GM12872 (cell line): ENCODE measurements at regions not wholly inside any gene's neighbourhood (a gene's known extent, or its start where the extent isn't known, plus 50 kb on each side); places are given as distances from the start of the nearest gene placed in this dataset.

Experiments
- TF ChIP-seq, protein P1 (sequence below): IDR thresholded peaks from 3 replicates; pipeline ENCODE4 v1.5.1; 2011; ENCODE audit warnings: low read depth, mild to moderate bottlenecking, low read length, moderate library complexity; ENCODE audit not compliant: insufficient read depth

DNA sequence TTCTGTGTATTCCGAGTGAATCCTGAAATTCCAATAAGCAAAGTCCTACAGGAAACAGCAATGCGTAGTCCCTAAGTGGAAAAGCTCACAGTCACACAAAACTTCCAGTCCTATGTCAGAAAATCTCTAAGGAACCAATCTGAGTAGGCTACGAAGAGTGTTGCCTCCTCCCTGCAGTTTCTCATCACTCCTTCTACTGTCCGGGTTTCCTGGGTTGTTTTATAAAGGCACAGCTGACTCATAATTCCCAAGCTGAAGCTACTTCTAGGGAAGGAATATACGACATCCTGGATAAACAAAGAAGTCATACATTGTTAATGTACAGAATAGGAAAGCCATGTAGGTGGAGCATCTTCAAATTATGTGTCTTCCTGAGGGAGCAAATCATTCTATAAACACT is 65.7 kb upstream of the RGMA start:
- TF ChIP-seq, protein P1, sequence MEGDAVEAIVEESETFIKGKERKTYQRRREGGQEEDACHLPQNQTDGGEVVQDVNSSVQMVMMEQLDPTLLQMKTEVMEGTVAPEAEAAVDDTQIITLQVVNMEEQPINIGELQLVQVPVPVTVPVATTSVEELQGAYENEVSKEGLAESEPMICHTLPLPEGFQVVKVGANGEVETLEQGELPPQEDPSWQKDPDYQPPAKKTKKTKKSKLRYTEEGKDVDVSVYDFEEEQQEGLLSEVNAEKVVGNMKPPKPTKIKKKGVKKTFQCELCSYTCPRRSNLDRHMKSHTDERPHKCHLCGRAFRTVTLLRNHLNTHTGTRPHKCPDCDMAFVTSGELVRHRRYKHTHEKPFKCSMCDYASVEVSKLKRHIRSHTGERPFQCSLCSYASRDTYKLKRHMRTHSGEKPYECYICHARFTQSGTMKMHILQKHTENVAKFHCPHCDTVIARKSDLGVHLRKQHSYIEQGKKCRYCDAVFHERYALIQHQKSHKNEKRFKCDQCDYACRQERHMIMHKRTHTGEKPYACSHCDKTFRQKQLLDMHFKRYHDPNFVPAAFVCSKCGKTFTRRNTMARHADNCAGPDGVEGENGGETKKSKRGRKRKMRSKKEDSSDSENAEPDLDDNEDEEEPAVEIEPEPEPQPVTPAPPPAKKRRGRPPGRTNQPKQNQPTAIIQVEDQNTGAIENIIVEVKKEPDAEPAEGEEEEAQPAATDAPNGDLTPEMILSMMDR = no peak

DNA sequence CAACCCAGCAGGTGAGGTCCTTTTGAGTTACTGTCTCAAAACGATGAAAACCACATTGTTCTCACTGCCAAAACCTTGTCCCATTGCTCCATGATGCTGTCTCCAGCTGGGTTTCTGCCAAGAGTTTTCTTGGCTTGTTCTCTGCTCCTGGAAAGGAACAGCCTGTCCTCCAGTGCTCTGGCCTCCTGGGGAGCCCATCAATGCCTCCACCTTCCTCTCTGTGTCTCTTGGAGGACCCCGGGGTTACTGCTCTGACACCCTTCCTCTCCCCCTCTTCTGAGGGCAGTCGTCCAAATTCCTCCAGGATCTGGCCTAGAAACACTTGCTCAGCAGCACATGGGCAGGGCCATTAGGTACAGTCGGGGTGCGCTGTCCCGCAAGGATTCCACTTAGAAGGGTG is 63.9 kb upstream of the RGMA start:
- TF ChIP-seq, protein P1 = no peak

DNA sequence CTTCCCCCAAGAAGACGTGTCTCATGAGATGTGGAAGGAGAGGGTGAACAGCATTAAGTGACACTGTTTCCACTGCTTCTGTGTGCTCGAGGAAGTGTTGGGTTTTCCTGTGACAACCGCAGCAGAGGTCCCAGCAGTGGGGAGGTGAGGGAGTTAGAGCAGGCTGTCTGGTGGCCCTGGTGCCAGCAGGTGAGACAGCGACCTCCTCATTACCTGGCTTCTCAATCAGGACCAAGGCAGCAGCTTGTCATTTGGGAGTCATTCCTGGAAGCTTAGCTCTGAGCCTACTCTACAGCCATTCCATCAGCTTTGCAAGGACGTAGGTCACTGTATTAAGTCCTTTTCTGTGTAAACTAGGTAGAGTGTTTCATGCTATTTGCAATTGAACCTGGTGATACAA is 63.3 kb upstream of the RGMA start:
- TF ChIP-seq, protein P1 = no peak

DNA sequence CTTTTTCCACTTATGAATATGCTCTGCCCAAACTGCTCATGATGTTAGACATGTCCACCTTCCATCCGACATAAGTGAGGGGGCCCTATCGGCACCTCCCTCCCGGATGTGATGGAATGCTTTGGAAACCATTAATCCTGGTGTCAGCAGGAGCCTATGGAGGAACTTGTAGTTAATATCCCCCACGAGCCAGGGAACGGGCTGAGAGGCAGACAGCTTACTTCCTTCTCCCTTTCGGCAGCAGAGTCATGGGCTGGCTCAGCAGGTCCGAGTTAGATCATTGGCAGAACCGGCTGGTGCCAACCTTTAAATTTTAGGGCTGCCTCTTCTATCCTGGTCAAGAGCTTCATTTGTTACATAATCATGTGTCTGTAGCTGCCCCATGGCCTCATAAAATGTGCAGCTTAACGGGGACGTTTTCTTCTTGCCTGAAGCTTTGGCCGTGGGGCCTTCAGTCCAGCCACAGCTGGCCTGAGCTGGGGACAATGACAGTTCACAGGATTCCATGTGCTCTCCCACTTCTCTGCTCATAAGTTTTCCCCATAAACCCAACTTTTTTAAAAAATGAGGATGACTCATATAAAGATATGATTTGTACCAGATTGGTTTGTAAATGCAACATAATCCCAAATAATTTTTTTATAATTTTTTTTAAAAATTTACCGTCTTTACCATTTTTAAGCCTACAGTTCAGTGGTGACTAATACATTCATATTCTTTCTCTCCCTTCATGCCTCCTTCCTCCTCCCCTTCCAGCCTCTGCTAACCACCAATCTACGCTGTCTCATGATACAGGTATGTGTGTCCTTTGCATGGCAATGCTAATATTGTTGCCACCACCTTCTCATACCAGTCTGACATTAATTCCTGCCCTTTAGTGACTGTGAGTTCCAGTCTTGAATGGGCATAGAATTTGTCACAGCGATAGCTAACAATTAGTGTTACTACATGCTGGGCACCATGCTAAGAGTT is 62.2 kb upstream of the RGMA start:
- TF ChIP-seq, protein P1 = no peak

DNA sequence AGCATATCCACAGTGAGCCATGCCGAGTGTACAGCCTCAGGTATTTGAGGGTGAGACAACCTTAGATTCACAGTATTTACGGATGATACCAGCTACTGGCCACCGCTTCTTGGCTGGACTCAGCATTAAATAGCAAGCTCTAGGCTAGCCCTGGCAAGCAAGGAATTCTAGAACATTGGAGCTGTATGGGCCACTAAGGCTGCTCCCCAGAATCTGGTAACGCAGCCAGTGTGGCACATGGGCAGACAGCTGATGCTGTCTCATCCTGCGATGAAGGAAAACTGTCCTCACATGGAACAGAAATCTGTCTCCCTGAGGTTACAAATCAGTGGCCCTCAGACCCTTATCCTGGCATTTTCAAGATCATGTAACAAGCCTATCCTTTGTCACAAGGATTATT is 57.6 kb upstream of the RGMA start:
- TF ChIP-seq, protein P1 = no peak

DNA sequence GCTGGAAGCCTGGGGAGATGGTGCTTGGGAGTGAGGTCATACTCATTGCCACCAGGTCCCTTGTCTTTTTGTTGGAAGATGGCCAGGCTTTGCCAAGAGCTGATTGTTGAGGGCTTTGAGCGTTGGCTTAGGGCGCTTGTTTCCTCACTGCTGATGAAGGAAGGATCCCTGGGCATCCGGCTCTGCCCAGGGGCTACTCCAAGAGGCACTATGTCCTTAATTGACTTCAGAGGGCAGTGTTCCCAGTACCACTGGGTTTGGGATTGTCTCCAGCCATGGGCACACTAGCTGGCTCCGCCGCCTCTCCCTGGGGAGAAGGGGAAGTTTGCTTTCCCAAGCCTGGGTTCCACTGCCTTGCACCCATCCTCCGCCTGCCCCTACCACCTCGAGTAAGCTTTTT is 57.2 kb upstream of the RGMA start:
- TF ChIP-seq, protein P1 = no peak

DNA sequence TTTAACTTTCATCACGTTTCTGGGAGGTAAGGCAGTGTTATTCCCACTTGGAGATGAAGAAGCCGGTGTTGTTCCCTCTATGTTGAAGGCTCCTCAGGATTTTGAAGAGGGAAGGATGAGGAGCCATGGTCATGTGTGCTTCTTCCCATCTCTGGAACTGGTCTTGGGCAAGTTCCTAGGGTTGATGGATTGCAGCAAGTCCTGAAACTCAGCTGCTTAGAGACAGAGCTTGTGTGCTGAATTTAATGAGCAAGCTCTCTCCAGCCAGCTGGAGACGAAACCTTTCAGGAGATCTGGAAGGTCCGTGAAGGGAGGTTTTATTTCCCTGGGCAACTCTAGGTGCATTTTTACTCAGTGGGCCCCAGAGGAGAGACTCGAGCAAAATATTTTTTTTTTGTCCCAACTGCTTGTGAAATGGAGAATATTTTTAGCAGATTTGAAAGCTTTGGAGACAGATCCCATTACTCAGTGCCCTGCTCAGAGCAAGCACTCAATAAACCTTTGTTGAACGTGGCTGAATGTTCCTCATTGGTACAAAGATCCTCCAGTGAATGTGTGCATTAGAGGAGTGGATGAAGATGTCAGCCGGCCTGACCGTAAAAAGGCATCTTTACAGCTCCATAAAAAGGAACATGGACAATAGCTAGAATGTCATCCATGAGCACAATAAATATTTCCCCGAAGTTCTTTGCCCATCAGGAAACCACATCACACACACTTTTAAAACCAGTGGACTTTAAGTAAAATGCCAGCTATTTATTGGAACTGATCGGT is 55.6 kb upstream of the RGMA start:
- TF ChIP-seq, protein P1 = no peak
